Bronchial epithelial cell (primary cell): ENCODE measurements at regions not wholly inside any gene's neighbourhood (a gene's known extent, or its start where the extent isn't known, plus 50 kb on each side); places are given as distances from the start of the nearest gene placed in this dataset.

Source experiments
- DNase-seq: peaks from one replicate; pipeline ENCODE4 v3.0.0-alpha.2; 2010; ENCODE audit warnings: low read depth
- FAIRE-seq: peaks from 2 replicates; lab custom pipeline; 2011; peaks lifted over from hg19 to GRCh38; lab: Jason Lieb, UNC
- H3K27me3 ChIP-seq: 2 replicates; pipeline ENCODE4 v1.5.1; 2011; ENCODE audit warnings: low read length; ENCODE audit not compliant: control insufficient read depth, insufficient read depth
- H3K36me3 ChIP-seq: 2 replicates; pipeline ENCODE4 v1.5.1; 2011; ENCODE audit warnings: low read length; ENCODE audit not compliant: control insufficient read depth, insufficient read depth
- H3K4me3 ChIP-seq: 2 replicates; pipeline ENCODE4 v1.5.1; 2011; ENCODE audit warnings: mild to moderate bottlenecking, low read depth, low read length, control low read depth
- TF ChIP-seq, protein P1 (sequence below): IDR thresholded peaks from 2 replicates; pipeline ENCODE4 v1.5.1; 2011; ENCODE audit warnings: mild to moderate bottlenecking, moderate library complexity, low read length, control low read depth, inconsistent platforms; ENCODE audit not compliant: insufficient read depth, severe bottlenecking

GRCh38 chr13:100734194-100734720, 59.7 kb upstream of the TMTC4 start:
- no peak overlapping the region for H3K4me3 ChIP-seq
- TF ChIP-seq, protein P1, sequence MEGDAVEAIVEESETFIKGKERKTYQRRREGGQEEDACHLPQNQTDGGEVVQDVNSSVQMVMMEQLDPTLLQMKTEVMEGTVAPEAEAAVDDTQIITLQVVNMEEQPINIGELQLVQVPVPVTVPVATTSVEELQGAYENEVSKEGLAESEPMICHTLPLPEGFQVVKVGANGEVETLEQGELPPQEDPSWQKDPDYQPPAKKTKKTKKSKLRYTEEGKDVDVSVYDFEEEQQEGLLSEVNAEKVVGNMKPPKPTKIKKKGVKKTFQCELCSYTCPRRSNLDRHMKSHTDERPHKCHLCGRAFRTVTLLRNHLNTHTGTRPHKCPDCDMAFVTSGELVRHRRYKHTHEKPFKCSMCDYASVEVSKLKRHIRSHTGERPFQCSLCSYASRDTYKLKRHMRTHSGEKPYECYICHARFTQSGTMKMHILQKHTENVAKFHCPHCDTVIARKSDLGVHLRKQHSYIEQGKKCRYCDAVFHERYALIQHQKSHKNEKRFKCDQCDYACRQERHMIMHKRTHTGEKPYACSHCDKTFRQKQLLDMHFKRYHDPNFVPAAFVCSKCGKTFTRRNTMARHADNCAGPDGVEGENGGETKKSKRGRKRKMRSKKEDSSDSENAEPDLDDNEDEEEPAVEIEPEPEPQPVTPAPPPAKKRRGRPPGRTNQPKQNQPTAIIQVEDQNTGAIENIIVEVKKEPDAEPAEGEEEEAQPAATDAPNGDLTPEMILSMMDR = no peak
- no peaks in the 10 kb centered on the region for H3K27me3 ChIP-seq
- H3K36me3 ChIP-seq = no peaks in the 10 kb centered on the region
- FAIRE-seq (no peak), DNase-seq (no peak)

DNA sequence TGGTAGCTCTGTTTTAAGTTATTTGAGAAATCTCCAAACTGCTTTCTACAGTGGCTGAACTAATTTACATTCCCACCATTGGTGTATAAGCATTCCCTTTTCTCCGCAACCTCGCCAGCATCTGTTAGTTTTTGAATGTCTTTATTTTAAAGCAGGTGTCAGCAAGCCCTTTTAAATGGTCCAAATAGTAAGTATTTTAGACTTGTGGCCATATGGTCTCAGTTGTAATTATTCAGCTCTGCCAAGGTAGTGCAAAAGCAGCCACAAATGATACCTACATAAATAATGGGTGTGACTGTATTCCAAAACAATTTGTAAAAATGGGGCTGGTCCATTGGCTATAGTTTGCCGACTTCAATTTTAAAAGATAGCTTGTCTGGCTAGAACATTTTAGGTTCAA, 58.7 kb upstream of the TMTC4 start:
- Histone ChIP-seq H3K4me3 (no peak overlapping the region), H3K36me3 (no peaks in the 10 kb centered on the region), H3K27me3 (no peaks in the 10 kb centered on the region)
- TF ChIP-seq, protein P1 = no peak
- no peak for DNase-seq
- FAIRE-seq = no peak

DNA sequence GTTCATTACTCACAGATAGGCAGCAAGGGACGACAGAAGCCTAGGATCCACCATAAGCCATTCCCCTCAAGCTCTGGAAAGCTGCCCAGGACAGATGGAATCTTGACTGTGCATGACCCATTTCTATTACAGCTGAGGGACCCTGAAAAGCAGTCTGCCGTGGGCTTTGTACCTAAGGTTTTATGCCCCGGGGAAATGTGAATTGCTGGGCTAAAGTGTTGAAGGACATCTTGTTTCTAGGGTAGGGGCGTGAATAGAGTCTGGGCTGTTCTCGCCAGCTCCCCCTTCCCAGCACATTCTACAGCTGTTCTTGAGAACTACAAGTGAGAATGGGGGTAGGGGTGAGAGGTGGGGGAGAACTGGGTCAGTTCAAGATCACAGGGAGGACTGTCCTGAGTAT, 53.6 kb upstream of the TMTC4 start:
- TF ChIP-seq, protein P1 = no peak
- no peaks in the 10 kb centered on the region for H3K27me3 ChIP-seq
- H3K4me3 ChIP-seq = no peak overlapping the region
- H3K36me3 ChIP-seq = no peaks in the 10 kb centered on the region
- FAIRE-seq = no peak
- no peak for DNase-seq

GRCh38 chr13:100725472-100725871, 50.9 kb upstream of the TMTC4 start:
- TF ChIP-seq, protein P1 = no peak
- FAIRE-seq = no peak
- H3K4me3 ChIP-seq = no peak overlapping the region
- no peaks in the 10 kb centered on the region for H3K36me3 ChIP-seq
- H3K27me3 ChIP-seq = no peaks in the 10 kb centered on the region
- no peak for DNase-seq

GRCh38 chr13:100724568-100724967, 50.0 kb upstream of the TMTC4 start:
- TF ChIP-seq, protein P1 = no peak
- DNase-seq (peak; percentile 1), FAIRE-seq (no peak)
- H3K4me3 ChIP-seq = no peak overlapping the region
- H3K27me3 ChIP-seq = no peaks in the 10 kb centered on the region
- H3K36me3 ChIP-seq = no peaks in the 10 kb centered on the region
